HG02642 (cell line): ENCODE measurements at regions not wholly inside any gene's neighbourhood (a gene's known extent, or its start where the extent isn't known, plus 50 kb on each side); places are given as distances from the start of the nearest gene placed in this dataset.
A peak's percentile ranks its signal among the peaks of the same experiment; 100 is the strongest.

Experiments
- ATAC-seq: cut with Tn5 transposase; IDR thresholded peaks from one replicate; pipeline ENCODE4 v1.9.1; 2021; ENCODE audit warnings: mild to moderate bottlenecking; ENCODE audit not compliant: unreplicated experiment, poor library complexity

DNA sequence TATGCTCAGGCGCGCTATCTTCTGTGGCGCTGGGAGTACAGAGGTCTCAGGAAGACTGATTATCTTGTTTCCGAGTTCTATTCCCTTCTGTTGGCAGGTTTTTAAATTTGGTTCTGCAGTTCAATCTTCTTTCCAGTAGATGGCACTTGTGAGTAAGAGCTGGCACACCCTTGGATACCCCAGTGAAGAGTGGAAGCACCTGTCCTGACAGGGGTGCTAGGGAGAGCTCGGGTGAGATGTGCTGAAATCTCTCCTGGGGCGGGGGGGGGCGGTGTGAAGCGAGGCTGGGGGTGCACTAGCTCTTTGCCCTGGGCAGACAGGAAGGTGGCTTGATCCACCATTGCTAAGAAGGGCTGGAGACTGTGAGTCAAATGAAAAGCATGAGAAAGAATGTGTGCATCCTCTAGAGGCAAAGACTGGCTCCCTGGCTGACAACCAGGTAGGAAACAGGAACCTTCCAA, 679.9 kb upstream of the CCDC179 start:
- peak; percentile 89 for ATAC-seq

DNA sequence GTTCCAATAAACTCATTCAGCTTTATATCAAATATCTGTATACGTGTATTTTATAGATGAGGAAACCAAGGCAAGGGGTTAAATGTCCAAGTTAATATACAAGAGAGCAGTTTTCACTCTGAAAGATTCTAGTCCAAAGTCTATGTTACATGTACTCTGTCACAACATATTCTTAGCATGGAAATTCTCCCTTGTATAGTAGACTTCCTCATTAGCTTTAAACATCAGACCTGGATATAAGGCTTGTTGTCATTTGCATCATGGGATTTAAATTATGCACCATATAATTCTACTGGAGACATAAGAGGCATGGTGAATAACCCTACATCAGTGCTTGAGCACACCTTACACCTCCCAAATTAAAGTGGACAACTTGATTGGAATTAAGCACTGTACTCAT, 681.9 kb upstream of the CCDC179 start:
- no peak for ATAC-seq

DNA sequence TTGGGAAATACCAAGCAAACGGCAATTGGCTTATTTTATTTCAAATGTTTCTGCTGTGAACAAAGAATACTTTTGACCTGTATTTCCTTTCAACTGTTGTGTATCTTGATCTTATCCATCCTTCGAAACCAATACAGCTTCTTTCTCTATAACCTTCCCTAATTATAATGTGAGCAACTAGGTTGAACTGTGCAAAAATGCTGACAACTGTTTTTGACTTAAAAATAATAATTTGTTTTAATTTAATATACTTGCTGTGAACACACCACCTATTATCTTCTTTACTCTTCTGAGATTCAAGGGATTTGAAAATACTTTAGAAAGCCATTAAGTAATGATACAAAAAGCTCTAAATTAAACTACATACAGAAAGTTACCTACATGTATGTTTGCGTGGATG, 682.5 kb upstream of the CCDC179 start:
- ATAC-seq = no peak

DNA sequence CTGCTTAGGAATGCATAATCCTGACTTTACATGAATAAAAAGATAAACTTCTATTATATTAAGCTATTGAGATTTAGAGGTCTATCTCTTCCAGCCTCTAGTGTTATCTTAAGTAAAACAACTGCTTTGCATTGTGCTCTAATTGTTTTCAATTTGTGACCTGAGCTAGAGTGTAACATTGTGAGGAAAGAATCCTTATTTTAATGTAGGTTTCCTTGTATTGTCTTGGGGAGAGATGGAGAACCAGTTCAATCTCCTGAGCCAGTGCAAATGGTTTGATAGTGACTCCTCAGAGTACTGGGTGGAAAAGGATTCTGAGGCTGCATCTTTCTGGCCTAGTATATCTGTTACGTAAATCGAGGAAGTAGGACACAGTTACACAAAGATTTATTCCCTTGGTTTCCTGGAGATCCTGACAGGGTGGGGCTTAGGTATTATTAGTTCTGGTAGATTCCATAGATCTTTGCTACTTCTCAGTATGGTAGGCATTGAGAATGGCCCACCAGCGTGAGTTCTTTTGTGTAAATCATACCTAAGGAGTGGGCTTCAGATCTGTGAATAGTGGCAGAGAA, 683.5 kb upstream of the CCDC179 start:
- no peak for ATAC-seq

DNA sequence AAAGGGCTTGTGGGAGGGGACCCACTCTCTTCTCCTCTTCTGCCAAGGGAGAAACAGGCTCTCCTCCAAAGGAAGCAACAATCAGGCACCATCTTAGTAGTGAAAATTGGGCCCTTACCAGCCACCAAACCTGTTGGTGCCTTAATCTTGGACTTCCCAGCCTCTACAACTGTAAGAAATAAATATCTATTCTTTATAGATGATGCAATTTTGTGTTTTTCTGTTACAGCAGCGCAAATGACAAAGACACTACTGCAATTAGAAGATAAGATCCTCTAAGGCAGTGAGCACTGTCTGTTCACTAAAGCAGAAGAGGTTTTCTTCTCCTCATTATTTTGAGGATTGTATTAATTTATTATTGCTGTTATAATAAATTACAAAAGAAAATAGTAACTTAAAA, 691.4 kb upstream of the CCDC179 start:
- ATAC-seq = no peak

DNA sequence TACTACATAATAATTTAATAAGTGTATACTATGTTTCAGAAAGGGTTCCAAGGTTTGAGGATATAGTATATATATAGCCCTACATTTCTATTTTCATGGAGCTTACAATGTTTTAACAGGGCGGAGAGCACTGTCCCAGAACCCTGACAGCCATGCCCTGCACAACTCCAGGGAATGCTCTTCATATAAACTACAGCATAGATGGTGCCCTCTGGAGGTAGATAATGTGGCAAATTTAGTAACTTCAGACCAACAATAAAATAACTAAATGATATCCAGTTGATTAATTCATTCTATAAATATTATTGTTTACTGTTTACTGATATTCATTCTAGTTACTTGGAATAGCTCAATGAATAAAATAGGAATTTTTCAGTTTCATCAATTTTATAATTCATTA, 693.7 kb upstream of the CCDC179 start:
- ATAC-seq = no peak

DNA sequence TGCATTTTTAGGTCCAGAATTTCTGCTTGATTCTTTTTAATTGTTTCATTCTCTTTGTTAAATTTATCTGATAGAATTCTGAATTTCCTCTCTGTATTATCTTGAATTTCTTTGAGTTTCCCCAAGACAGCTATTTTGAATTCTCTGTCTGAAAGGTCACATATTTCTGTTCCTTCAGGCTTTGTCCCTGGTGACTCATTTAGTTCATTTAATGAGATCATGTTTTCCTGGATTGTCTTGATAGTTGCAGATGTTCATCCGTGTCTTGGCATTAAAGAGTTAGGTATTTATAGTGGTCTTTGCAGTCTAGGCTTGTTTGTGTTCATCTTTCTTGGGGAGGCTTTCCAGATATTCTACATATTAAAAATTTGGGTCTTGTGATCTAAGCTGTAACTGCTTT, 694.8 kb upstream of the CCDC179 start:
- no peak for ATAC-seq

DNA sequence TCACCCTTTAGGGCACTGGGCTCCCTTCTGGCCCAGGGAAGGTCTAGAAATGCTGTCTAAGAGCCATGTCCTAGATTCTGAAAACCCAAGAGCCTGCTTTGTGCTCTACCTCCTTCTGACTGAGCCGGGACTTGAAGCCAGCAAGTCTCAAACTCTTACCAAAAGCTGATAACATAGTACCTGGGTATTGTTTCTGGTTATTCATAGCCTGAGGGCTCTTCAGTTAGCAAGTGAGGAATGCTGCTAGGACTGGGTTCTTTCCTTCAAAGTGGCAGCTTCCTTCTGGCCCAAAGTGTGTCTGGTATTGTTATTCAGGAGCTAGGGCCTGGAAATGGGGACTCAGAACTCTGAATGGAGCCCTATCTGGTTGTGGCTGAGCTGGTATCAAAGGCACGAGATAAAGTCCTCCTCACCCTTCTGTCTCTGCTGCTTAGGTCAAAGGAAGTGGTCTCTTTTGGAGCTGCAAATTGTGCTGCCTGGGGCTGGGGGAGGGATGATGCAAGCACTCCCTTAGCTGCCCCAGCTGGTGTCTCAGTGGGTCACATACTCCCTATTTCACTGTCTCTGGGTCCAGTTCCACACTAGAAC, 696.0 kb upstream of the CCDC179 start:
- no peak for ATAC-seq

DNA sequence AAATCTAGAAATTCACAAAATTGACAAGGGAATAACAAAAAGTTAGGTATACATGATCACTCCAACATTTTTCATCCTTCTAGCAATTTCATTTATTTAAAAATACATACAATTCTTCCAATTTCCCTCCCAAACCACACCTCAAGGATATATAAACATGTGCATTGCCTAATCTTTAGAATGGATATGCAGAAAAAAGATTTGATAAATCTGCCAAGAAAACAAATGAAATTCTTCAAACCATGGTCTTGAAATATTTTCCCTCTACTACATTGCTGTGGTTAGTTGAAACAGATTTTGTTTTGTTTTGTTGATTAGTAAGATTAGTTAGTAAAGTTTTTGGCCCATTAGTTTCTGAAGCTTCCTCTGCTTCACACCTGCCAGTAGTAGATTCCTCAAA, 703.3 kb upstream of the CCDC179 start:
- ATAC-seq = no peak

DNA sequence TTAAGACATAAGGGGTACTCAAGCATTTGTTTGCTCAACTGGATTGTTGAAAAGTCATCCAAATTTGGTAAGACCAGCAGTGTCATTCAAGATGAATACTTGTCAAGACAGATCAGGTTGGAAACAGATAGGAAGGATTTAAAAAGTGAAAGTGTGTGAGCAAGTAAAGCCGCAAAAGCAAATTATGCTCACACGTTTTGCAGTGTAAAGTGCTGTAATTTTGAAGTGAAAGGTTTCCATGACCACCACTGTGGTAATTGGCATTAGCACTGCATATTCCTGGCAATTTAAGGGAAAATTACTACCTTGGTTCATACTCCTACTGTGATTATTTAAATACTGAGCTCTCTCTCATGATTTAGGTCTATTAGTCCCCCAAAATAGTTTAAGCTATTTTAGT, 704.1 kb upstream of the CCDC179 start:
- ATAC-seq = no peak

DNA sequence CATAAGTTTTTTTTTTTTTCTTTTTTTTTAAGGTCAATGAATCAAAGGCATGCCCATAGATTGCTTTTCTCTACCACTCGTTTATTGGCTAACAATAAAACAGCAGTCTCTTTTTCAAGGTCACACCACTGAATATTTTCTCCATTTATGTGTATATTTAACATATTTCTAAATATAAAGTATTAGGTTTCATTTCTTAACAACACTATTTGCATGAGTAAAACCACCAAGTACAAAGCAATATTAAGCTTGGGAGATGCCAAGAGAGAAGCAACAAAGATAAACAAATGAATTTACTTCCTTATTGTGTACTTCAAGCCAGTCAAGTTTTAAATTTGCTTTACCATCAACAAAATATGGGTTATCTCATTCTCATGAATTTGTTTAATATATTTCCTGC, 708.9 kb upstream of the CCDC179 start:
- ATAC-seq = no peak

DNA sequence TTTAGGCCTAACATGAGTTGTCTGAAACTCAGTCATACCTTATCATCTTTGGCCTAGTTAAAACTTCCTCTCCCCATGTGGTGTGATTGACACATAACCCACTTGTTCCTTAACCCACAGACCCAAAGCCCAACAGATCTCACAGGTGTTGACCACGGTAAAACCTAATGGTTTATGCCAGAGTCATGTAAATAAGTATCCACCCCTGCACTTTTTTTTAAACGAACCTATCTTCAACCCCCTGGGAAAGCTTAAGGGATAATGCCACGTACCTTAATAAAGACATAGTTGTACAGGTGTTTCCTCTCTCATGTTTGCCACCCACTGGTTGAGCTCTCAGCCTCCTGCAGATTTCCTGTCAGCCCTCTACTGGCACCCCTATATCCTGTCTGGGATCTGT, 709.3 kb upstream of the CCDC179 start:
- ATAC-seq = peak; percentile 55

DNA sequence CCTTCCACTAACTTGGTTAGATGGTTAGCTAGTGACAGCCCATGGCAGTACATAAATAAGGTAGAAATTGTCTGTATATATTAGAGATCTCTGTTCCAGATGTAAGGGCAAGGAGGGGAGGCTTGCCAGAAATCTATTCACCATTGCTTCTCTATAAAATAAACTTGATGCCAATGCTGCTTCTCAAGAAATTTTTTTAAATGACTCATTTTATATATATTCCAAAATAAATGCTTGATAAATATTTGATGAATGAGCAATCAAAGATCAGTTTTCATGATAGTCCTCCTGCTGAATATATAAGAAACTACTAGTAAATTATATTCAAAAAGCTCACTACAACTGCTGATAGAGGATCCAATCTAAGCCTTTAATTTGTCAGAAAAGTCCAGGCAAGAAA, 710.6 kb upstream of the CCDC179 start:
- no peak for ATAC-seq

DNA sequence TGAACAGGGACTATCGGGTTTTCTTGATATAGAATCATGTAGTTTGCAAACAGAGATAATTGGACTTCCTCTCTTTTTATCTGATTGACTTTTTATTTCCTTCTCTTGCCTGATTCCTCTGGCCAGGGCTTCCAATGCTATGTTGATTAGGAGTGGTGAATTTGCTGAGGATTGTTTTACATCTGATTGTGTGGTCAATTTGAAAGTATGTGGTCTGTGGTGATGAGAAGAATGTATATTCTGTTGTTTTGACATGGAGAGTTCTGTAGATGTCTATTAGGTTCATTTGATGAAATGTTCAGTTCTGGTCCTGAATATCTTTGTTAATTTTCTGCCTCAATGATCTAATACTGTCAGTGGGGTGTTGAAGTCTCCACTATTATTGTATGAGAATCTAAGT, 713.2 kb upstream of the CCDC179 start:
- no peak for ATAC-seq

DNA sequence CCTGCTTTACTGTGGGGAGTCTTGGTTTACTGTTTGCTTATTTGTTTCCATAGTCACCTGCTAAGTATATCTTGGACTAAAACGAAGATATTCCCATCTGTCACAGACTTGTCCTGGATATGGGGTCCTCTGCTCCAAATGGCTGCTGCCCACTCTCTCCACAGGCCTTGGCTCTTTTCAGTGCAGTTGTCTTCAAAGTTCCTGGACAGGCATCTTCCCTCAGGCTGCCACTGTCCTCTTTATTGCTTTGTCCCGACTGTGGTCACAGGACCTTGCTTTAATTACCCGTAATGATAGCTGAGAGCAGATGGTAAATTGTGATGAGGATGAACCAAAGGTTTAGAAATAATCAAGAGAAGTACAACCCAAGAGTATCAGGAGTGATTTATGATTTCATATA, 713.9 kb upstream of the CCDC179 start:
- ATAC-seq = no peak

DNA sequence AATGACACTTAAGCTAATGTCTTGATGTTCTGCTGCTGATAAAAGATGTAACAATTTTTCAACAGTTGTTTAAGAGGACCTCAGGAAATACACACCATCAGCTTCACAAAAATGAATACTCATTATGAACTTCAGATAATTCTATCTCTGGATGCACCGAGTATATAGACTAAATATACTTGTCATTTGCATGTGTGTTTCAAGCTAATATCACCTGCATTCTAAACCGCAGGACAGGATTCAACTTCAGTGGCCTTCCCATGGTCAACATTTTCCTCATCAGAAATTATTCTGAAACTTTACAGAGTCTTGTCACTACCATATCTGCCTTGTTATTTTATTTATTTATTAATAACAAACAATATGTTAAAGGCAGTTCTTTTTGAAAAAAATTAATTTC, 717.0 kb upstream of the CCDC179 start:
- ATAC-seq = no peak

DNA sequence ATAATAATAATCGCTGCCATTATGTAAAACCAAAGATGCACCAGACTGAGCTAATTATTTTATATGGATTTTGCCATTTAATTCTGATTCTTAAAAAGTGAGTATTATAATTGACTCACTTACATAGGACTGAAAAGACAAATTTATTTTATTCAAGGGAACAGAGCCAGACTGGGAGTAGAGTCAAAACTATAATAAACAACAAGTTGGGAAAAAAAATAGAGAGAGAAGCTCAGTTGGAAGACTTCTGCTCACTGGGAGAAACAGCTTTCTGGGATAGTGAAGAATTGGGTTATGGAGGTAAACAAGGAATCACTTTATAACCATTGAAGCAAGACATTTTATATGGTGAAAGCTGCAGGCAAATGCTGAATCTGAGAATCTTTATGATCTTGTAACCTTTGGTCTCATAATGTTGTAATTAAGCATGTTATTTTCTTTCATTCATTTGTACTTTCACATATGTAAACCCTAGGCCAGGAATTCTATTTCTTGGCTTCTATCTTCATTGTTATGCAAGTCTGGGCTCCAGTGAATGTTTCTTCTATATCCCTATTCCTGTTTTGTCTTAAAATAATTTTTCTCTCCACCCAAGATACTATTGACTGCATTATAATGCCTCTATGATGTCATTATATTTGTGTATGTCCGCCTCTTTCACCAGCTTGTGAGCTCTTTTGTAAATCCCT, 725.3 kb upstream of the CCDC179 start:
- ATAC-seq = no peak

DNA sequence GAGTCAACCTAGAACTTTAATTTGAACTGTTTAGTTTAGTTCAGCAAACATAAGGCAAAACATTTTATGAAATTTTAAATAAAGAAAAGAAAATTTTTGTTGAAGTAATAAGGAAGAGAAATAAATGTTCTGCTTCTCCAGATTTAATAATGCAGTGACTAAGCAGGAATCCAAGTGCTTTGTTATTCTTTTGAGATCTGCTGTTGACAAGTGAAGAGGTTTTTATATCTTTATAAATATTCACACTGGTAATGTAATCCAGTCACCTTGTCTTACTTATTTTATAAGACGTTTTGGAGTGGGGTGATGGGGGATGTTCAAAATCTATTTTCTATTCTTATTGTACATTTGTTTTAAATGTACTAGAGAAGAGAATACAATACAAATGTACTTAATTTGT, 725.9 kb upstream of the CCDC179 start:
- no peak for ATAC-seq

DNA sequence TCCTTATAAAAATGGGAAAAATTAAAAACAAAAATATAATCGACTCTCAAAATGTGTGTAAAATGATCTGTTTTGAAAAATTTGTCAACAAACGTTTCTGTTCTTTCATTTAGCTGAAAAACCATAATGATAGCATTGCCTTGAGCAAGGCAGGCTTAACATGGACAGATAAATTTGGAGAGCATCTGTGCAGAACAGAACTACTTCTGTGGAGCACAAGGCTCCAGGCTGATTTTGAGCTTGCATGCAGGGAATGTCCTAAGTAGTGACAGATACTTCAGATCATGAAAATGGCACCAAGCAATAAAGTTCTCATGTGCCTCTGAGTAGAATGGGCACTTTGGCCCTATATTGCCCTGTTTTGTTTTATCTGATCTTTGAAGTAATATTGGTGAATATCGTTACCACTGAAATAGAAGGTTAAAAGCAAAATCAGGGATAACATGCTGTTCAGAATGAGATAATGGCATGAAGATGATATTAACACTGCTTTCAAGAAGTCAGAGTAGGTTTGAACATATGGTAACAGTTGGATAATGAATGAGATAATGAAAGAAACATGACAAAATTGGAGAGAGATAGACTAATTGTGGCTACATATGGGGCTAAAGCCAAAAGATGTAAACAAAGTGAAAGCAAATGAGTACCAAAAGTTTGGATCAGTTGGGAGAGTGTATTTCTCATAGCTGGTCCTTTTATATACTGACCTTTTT, 730.5 kb upstream of the CCDC179 start:
- no peak for ATAC-seq

DNA sequence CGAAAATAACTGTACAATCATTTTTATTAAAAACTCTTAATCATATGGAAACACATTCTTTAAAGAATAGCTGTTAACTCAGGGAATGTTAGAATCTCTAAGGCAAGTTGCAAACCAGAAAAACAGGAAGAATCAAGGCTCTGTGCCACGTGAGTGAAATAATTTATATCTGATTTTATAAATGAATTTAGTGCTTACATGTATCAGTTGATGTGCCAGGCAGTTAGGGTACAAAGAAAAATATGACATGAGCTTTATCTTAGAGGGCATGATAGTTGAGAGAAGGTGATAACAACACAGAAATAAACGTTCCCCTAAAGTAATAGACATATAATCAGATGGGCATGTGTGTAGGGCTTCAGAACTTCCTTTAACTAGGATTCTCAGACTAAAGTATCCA, 734.5 kb upstream of the CCDC179 start:
- no peak for ATAC-seq

DNA sequence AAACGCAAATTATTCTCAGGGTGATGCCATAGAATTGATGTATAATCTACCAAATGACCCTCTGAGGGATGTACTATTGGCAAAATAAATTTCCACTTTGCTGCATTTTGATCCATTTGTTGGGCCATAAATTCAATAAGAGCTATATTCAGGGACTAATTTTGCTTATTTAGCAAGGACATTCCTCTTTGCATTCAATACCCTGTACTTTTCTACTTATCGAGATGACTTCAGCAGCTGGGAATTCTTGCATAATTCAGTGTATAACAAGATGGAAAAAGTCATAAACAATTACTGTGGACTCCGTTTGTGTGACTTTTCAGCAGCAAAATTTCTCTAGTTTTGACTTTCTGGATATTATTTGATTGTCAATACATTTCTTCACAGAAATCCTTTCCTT, 744.7 kb upstream of the CCDC179 start:
- ATAC-seq = no peak
